ENCODE measurements at regions not wholly inside any gene's neighbourhood (a gene's known extent, or its start where the extent isn't known, plus 50 kb on each side); places are given as distances from the start of the nearest gene placed in this dataset.

DNA sequence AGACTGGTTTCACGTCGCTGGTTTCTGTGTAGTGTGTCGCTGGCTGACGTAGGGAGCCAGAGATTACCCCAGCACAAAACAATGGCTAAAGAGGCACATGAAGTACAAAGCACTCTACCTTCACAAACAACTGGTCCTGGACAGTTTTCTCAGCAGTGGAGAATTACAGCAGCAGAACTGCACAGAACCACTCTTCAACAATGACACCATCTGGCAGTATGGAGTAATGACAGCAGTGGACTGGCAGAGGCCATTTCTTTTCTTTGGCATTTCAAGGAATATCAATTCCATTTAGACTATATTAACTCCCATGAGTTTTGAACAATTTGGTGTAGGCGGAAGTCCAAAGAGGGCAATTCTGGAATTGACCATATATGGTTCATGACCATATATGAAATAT, 1074.1 kb downstream of the AACS start:
- H3K4me3 ChIP-seq (replicated peaks; ENCODE audit: low read depth, low read length): no peak overlapping the region
- no peak for DNase-seq (ENCODE audit: low read depth)
- TF ChIP-seq, protein P1, sequence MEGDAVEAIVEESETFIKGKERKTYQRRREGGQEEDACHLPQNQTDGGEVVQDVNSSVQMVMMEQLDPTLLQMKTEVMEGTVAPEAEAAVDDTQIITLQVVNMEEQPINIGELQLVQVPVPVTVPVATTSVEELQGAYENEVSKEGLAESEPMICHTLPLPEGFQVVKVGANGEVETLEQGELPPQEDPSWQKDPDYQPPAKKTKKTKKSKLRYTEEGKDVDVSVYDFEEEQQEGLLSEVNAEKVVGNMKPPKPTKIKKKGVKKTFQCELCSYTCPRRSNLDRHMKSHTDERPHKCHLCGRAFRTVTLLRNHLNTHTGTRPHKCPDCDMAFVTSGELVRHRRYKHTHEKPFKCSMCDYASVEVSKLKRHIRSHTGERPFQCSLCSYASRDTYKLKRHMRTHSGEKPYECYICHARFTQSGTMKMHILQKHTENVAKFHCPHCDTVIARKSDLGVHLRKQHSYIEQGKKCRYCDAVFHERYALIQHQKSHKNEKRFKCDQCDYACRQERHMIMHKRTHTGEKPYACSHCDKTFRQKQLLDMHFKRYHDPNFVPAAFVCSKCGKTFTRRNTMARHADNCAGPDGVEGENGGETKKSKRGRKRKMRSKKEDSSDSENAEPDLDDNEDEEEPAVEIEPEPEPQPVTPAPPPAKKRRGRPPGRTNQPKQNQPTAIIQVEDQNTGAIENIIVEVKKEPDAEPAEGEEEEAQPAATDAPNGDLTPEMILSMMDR (IDR thresholded peaks at IDR 0.05; ENCODE audit: low read length, missing control alignments): no peak

- TF ChIP-seq, protein P1 (IDR thresholded peaks at IDR 0.05; ENCODE audit: low read length, missing control alignments): no peak
- H3K4me3 ChIP-seq (replicated peaks; ENCODE audit: low read depth, low read length): no peak overlapping the region
- no peak for DNase-seq (ENCODE audit: low read depth)
These were observed 1079.4 kb downstream of the AACS start for GRCh38 chr12:126144603-126145002.

DNA sequence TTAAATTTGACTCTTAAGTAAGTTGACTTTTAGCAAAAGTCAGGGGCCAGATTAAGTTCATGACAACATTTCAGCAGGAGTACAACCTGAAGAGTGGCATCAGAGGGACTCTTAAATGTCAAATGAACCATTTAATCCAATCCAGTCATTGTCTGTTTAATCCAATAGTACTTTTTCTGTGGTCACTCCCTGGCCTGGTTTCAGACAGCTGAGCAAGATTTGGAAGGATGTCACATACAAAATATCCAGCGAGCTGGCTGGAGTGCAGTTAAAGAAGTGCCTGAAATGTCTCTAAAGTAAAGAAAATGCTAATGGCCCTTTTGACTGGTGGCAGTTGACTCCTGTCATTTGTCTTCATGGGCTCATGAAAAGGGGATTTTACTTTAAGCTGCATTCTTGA, 1082.1 kb downstream of the AACS start:
- no peak for DNase-seq (ENCODE audit: low read depth)
- TF ChIP-seq, protein P1 (IDR thresholded peaks at IDR 0.05; ENCODE audit: low read length, missing control alignments): no peak

GRCh38 chr12:126156806-126157574, 1091.8 kb downstream of the AACS start:
- TF ChIP-seq, protein P1 (IDR thresholded peaks at IDR 0.05; ENCODE audit: low read length, missing control alignments): no peak
- DNase-seq (ENCODE audit: low read depth): no peak
- H3K4me3 ChIP-seq (replicated peaks; ENCODE audit: low read depth, low read length): no peak overlapping the region

More for the DNA sequence above, 1082.1 kb downstream of the AACS start:
- H3K4me3 ChIP-seq (replicated peaks; ENCODE audit: low read depth, low read length): no peak overlapping the region

GRCh38 chr12:126157575-126157966, 1092.3 kb downstream of the AACS start:
- TF ChIP-seq, protein P1 (IDR thresholded peaks at IDR 0.05; ENCODE audit: low read length, missing control alignments): no peak
- H3K4me3 ChIP-seq (replicated peaks; ENCODE audit: low read depth, low read length): no peak overlapping the region
- DNase-seq (ENCODE audit: low read depth): no peak

DNA sequence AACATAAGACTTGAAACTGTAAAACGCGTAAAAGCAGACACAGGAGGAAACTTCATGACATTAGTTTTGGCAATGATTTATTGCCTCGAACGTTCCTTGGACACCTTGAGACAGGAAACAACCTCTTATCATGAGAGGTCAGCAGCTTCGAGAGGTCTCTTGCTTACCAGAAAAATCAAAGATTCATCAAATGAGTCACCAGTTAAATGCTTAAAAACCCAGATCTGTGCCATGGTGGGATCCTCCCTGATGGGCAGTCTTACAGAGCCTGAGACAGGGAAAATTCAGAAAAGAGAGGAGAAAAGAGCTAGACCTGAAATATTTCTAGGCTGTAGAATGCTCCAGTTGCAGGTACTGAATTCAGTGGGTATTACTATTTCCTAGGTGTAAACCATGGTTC, 1093.9 kb downstream of the AACS start:
- DNase-seq (ENCODE audit: low read depth): no peak
- H3K4me3 ChIP-seq (replicated peaks; ENCODE audit: low read depth, low read length): no peak overlapping the region
- TF ChIP-seq, protein P1 (IDR thresholded peaks at IDR 0.05; ENCODE audit: low read length, missing control alignments): no peak

DNA sequence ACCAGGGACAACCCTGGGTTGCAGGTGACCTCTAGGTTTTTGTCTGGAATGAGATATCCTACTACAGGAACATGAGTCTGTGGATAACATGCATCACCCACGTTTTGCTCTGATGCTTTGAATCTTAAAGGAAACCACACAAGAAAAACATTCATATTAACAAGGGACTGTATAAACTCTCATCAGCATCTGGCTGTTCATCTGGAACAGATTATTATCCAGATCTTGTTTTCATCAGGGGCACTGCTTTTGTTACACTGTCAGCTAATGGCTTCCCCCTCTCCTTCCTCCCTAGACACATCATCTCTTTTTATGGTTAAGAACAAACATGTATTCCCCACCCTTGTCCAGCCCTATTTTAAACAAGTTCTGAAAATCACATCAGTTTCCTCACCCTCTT, 1095.7 kb downstream of the AACS start:
- TF ChIP-seq, protein P1 (IDR thresholded peaks at IDR 0.05; ENCODE audit: low read length, missing control alignments): no peak
- DNase-seq (ENCODE audit: low read depth): no peak
- H3K4me3 ChIP-seq (replicated peaks; ENCODE audit: low read depth, low read length): no peak overlapping the region

All from fibroblast of pulmonary artery (primary cell).